ENCODE measurements at regions not wholly inside any gene's neighbourhood (a gene's known extent, or its start where the extent isn't known, plus 50 kb on each side); places are given as distances from the start of the nearest gene placed in this dataset.

- Histone ChIP-seq H3K4me3 (no peak overlapping the region), H3K27ac (no peak overlapping the region), H3K9me3 (no peaks in the 10 kb centered on the region), H3K4me1 (no peaks in the 10 kb centered on the region), H3K27me3 (ENCODE audit: low read depth) (no peaks in the 10 kb centered on the region), H3K36me3 (no peaks in the 10 kb centered on the region)
- no peak for ATAC-seq
- no peak for DNase-seq
- no peak for TF ChIP-seq CTCF (IDR thresholded peaks at IDR 0.05)
- intact Hi-C loops (cut with DNase I): no loop called here
Measured at GRCh38 chr10:33734393-33735155, 400.1 kb upstream of the NRP1 start.

DNA sequence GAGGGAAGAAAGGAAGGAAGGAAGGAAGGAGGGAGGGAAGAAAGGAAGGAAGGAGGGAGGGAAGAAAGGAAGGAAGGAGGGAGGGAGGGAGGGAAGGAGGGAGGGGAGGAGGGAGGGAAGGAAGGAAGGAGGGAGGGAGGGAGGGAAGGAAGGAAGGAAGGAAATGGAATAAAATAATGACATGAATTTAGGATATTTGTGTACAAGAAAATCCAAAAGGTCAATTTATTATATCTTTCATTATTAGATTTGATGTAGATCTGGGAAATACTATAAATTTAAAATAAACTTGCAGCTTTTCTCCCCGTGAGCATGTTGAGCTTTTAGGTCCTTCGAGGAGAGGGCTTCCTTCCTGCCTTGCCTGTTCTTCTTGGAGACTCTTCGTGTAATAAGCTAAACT is 398.6 kb upstream of the NRP1 start:
- no peaks in the 10 kb centered on the region for H3K27me3 ChIP-seq (ENCODE audit: low read depth)
- ATAC-seq (no peak), DNase-seq (no peak)
- no peaks in the 10 kb centered on the region for H3K4me1 ChIP-seq
- no peak overlapping the region for H3K27ac ChIP-seq
- H3K4me3 ChIP-seq: no peak overlapping the region
- no peaks in the 10 kb centered on the region for H3K36me3 ChIP-seq
- intact Hi-C loops (cut with DNase I): no loop called here
- H3K9me3 ChIP-seq: no peaks in the 10 kb centered on the region
- TF ChIP-seq CTCF (IDR thresholded peaks at IDR 0.05): no peak

- H3K27me3 ChIP-seq (ENCODE audit: low read depth): no peaks in the 10 kb centered on the region
- H3K36me3 ChIP-seq: no peaks in the 10 kb centered on the region
- no peak for DNase-seq
- no peak for TF ChIP-seq CTCF (IDR thresholded peaks at IDR 0.05)
- no peak for ATAC-seq
- H3K4me3 ChIP-seq: no peak overlapping the region
- intact Hi-C loops (cut with DNase I): no loop called here
- no peak overlapping the region for H3K27ac ChIP-seq
- no peaks in the 10 kb centered on the region for H3K4me1 ChIP-seq
- H3K9me3 ChIP-seq: no peaks in the 10 kb centered on the region
Measured at GRCh38 chr10:33732161-33732680, 397.8 kb upstream of the NRP1 start.

DNA sequence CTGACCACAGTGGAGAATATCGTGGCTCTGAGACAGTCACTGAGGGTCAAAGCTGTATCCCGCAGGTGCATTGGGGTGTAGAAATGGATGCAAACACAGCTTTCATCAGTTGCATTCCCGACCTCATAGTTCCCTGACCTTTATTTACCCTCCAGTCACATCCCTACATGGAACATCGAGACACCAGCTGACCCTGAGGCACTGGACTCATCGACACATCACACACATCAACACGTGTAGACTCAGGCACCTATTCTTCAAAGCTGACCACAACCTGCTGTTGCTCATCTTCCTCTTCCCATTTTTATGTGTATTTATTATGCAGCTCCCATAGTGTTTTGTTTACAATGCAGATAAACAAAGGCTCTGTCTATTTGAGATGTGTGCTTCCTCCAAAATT is 396.9 kb upstream of the NRP1 start:
- TF ChIP-seq CTCF (IDR thresholded peaks at IDR 0.05): no peak
- Histone ChIP-seq H3K9me3 (no peaks in the 10 kb centered on the region), H3K36me3 (no peaks in the 10 kb centered on the region), H3K4me3 (no peak overlapping the region), H3K27ac (no peak overlapping the region), H3K4me1 (no peaks in the 10 kb centered on the region), H3K27me3 (ENCODE audit: low read depth) (no peaks in the 10 kb centered on the region)
- intact Hi-C loops (cut with DNase I): no loop called here
- no peak for DNase-seq
- ATAC-seq: no peak

- intact Hi-C loops (cut with DNase I): no loop called here
- TF ChIP-seq CTCF (IDR thresholded peaks at IDR 0.05): no peak
- DNase-seq (no peak), ATAC-seq (no peak)
- Histone ChIP-seq H3K9me3 (no peaks in the 10 kb centered on the region), H3K36me3 (no peaks in the 10 kb centered on the region), H3K4me3 (no peak overlapping the region), H3K27ac (no peak overlapping the region), H3K27me3 (ENCODE audit: low read depth) (no peaks in the 10 kb centered on the region), H3K4me1 (no peaks in the 10 kb centered on the region)
Measured at GRCh38 chr10:33725430-33725829, 391.0 kb upstream of the NRP1 start.

Measured in lower lobe of right lung (tissue), 2 donors.